Glutamatergic neuron (in vitro differentiated cells): ENCODE measurements at regions not wholly inside any gene's neighbourhood (a gene's known extent, or its start where the extent isn't known, plus 50 kb on each side); places are given as distances from the start of the nearest gene placed in this dataset.
A peak's percentile ranks its signal among the peaks of the same experiment; 100 is the strongest.

Experiments used
- DNase-seq: peaks from one replicate; pipeline ENCODE4 v3.0.0; 2022
- H3K27ac Mint-ChIP-seq: one replicate; pipeline ENCODE4 v1.8.0; 2020; ENCODE audit warnings: mild to moderate bottlenecking, mixed read lengths, inconsistent platforms; ENCODE audit not compliant: unreplicated experiment
- H3K27me3 Mint-ChIP-seq: one replicate; pipeline ENCODE4 v1.8.0; 2020; ENCODE audit warnings: mild to moderate bottlenecking, moderate library complexity, mixed read lengths, inconsistent platforms; ENCODE audit not compliant: unreplicated experiment
- H3K36me3 Mint-ChIP-seq: one replicate; pipeline ENCODE4 v1.8.0; 2020; ENCODE audit warnings: mild to moderate bottlenecking, mixed read lengths, inconsistent platforms; ENCODE audit not compliant: unreplicated experiment
- H3K4me1 Mint-ChIP-seq: one replicate; pipeline ENCODE4 v1.8.0; 2020; ENCODE audit warnings: mild to moderate bottlenecking, low read depth, mixed read lengths, inconsistent platforms; ENCODE audit not compliant: unreplicated experiment
- H3K4me3 Mint-ChIP-seq: one replicate; pipeline ENCODE4 v1.8.0; 2020; ENCODE audit warnings: mild to moderate bottlenecking, mixed read lengths, inconsistent platforms; ENCODE audit not compliant: unreplicated experiment
- H3K9me3 Mint-ChIP-seq: one replicate; pipeline ENCODE4 v1.8.0; 2020; ENCODE audit warnings: mild to moderate bottlenecking, moderate library complexity, mixed read lengths, inconsistent platforms; ENCODE audit not compliant: unreplicated experiment
- TF ChIP-seq, protein P1 (sequence below): fragments of 200-600 bp; sonication (generic); IDR thresholded peaks from one replicate; pipeline ENCODE4 v1.5.0; 2021; ENCODE audit not compliant: partially characterized antibody, unreplicated experiment

DNA sequence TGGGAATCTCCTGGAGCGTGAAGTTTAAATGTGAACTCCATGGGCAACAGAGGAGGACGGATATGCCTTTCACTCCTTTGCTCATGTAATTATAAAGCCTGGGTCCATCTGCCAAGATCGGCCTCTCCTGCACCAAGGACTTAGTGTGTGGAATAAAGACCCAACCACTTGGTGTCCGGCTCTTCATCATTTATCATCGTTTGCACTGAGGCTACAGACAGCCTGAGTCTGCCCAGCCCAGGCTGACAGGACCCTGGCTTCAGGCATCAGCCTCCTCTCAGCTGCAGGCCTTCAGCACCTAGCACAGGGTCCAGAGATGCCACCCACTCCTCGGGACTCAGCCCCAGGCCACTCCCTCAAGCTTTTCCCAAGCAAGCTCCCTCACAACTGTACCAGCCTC, 206.8 kb upstream of the IPO5 start:
- no peak for DNase-seq
- H3K36me3 Mint-ChIP-seq = peaks cover 5% of the 10 kb centered on the region
- H3K27ac Mint-ChIP-seq = no peak overlapping the region
- peaks cover 4% of the 10 kb centered on the region for H3K9me3 Mint-ChIP-seq
- H3K4me3 Mint-ChIP-seq = no peak overlapping the region
- peaks cover 5% of the 10 kb centered on the region for H3K4me1 Mint-ChIP-seq
- H3K27me3 Mint-ChIP-seq = no peaks in the 10 kb centered on the region
- TF ChIP-seq, protein P1, sequence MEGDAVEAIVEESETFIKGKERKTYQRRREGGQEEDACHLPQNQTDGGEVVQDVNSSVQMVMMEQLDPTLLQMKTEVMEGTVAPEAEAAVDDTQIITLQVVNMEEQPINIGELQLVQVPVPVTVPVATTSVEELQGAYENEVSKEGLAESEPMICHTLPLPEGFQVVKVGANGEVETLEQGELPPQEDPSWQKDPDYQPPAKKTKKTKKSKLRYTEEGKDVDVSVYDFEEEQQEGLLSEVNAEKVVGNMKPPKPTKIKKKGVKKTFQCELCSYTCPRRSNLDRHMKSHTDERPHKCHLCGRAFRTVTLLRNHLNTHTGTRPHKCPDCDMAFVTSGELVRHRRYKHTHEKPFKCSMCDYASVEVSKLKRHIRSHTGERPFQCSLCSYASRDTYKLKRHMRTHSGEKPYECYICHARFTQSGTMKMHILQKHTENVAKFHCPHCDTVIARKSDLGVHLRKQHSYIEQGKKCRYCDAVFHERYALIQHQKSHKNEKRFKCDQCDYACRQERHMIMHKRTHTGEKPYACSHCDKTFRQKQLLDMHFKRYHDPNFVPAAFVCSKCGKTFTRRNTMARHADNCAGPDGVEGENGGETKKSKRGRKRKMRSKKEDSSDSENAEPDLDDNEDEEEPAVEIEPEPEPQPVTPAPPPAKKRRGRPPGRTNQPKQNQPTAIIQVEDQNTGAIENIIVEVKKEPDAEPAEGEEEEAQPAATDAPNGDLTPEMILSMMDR = no peak

DNA sequence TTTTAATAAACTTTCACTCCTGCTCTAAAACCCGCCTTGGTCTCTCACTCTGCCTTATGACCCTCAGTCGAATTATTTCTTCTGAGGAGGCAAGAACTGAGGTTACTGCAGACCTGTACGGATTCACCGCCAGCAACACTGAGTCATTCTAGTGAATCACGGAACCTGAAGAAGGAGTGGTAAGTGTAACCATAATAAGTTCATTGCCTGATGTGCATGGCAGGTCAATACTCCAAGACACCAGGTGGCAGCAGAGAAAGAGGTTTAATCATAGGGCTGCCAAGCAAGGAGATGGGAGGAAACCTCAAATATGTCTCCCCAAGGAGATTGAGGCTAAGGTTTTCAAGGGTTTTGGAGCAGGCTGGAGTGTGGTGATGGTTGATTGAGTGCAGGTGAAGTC, 204.3 kb upstream of the IPO5 start:
- DNase-seq = no peak
- H3K27ac Mint-ChIP-seq = no peak overlapping the region
- H3K36me3 Mint-ChIP-seq = peaks cover 5% of the 10 kb centered on the region
- no peaks in the 10 kb centered on the region for H3K27me3 Mint-ChIP-seq
- TF ChIP-seq, protein P1 = no peak
- no peak overlapping the region for H3K4me3 Mint-ChIP-seq
- peaks cover 7% of the 10 kb centered on the region for H3K4me1 Mint-ChIP-seq
- H3K9me3 Mint-ChIP-seq = peaks cover 4% of the 10 kb centered on the region

DNA sequence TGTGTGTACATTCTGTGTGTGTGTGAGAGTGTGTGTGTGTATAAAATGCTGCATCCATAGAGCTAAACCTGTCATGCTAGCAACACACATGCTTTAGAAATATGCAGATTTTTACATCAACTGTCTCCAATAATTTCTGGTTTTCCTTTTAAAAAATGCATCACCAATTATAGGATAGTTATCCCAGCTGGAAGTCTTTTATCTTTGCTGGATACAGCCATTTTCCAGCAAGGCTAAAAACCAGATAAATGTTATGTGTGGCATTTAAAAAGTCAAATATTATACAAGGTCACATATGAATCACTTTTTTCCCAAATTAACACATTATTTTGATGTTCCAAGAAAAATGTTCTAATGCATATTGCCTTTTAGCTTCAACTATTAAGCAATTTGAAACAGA, 202.0 kb upstream of the IPO5 start:
- no peaks in the 10 kb centered on the region for H3K27me3 Mint-ChIP-seq
- no peak for DNase-seq
- no peak overlapping the region for H3K27ac Mint-ChIP-seq
- TF ChIP-seq, protein P1 = no peak
- peaks cover 6% of the 10 kb centered on the region for H3K4me1 Mint-ChIP-seq
- H3K9me3 Mint-ChIP-seq = peaks cover 4% of the 10 kb centered on the region
- peaks cover 5% of the 10 kb centered on the region for H3K36me3 Mint-ChIP-seq
- no peak overlapping the region for H3K4me3 Mint-ChIP-seq

DNA sequence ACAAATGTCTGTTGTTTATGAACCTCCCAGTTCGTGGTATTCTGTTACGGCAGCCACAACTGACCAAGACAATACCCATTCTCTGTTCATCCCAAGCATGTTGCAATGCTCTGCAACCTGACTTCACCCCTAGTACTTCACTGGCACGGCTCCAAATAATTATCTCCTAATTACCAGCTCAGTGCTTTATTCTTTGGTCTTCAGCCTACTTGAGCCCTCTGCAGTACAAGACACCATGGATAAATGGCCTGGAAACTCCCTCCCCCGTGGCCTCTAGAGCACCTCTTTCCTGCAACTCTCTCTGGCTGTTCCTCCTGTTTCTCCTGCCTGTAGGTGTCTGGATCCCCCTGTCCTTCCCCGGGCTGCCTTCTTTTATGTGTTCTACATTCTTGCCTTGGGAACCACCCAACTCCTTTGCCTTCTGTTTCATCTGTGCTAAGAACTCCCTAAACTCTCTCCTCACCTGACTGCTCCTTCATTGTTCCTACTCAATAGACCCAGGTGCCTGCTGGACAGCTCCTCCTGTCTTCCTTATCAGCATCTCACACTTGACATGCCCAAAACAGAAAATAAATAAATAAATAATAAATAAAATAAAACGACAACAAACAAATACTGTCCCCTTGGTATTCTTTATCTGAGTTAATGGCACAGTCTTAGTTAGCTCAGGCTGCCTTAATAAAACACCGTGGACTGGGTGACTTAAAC, 200.4 kb upstream of the IPO5 start:
- Mint-ChIP-seq H3K27ac (peak overlapping the region; percentile 62), H3K4me3 (peak overlapping the region; percentile 6), H3K36me3 (peaks cover 5% of the 10 kb centered on the region), H3K27me3 (no peaks in the 10 kb centered on the region), H3K9me3 (peaks cover 2% of the 10 kb centered on the region), H3K4me1 (peaks cover 6% of the 10 kb centered on the region)
- TF ChIP-seq, protein P1 = no peak
- no peak for DNase-seq

DNA sequence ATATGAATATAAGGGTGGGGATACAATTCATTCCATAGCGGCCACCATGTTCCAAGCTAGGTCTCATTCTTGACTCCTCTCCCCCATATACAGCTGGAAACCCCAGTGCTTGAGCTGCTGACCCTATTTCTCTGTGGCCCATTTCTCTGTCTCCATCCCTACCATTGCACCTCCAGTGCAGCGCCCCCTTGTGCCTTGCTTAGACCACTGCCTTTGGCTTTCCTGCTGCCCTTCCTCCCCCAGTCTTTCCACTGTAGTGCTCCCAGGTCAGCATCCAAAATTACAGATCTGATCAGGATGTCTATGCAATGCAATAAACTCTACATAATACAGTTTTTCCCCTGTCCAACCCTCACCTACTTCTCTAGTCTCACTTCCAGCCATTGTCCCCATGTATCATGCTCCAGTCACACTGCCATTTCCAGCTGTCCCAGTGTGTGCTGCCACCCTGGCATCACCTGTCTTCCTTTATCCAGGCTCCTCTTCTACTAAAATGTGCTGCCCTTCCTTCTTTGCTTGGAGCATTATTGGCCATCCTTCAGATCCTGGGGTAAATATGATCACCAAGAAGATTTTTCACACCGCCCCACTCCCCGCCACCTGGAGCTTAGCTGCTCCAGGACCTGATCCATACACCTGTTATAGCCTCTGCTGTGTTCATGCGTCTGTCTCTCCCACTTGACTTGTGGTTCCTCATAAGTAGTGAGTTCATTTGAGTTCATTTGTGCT, 199.4 kb upstream of the IPO5 start:
- TF ChIP-seq, protein P1 = no peak
- Mint-ChIP-seq H3K4me1 (peaks cover 6% of the 10 kb centered on the region), H3K9me3 (peaks cover 2% of the 10 kb centered on the region), H3K4me3 (no peak overlapping the region), H3K36me3 (peaks cover 5% of the 10 kb centered on the region), H3K27ac (peak overlapping the region; percentile 56), H3K27me3 (no peaks in the 10 kb centered on the region)
- DNase-seq = no peak
